H1 (cell line): ENCODE measurements at regions not wholly inside any gene's neighbourhood (a gene's known extent, or its start where the extent isn't known, plus 50 kb on each side); places are given as distances from the start of the nearest gene placed in this dataset.

Experiments used
- BACH1 ChIP-seq: IDR thresholded peaks from 2 replicates; pipeline ENCODE4 v1.6.1; 2012; ENCODE audit warnings: low read length, improper control_type of control experiment
- CHD7 ChIP-seq: fragments of 300-600 bp; sonication (generic); IDR thresholded peaks from 2 replicates; pipeline ENCODE4 v1.7.1; 2012; ENCODE audit warnings: low read length, moderate library complexity, mild to moderate bottlenecking, inconsistent platforms; ENCODE audit not compliant: insufficient replicate concordance
- JUN ChIP-seq: IDR thresholded peaks from 2 replicates; pipeline ENCODE4 v1.6.1; 2011; ENCODE audit warnings: low read depth, mild to moderate bottlenecking, improper control_type of control experiment, low read length

GRCh38 chr1:194292966-194293365, 1106.6 kb upstream of the B3GALT2 start (continued):
- TF ChIP-seq CHD7 (no peak), JUN (no peak), BACH1 (no peak)
- TF ChIP-seq, all 59 proteins: peak for 0
